Endometrial microvascular endothelial cells (primary cell): ENCODE measurements at regions not wholly inside any gene's neighbourhood (a gene's known extent, or its start where the extent isn't known, plus 50 kb on each side); places are given as distances from the start of the nearest gene placed in this dataset.

ENCODE experiments used
- in situ Hi-C: cut with HindIII; loops from 2 replicates; pipeline ENCODE4 v1.10.0; 2017; ENCODE audit warnings: low sequenced_read_pairs, low pct_unique_long_range_greater_than_20kb; ENCODE audit errors: inconsistent ontology term

- in situ Hi-C loops = no loop called here
Measured at GRCh38 chr12:107539196-107539939, 146.2 kb upstream of the PWP1 start.

- in situ Hi-C loops = no loop called here
Measured at GRCh38 chr12:107541001-107541705, 144.4 kb upstream of the PWP1 start.

GRCh38 chr12:107543416-107543815, 142.2 kb upstream of the PWP1 start:
- in situ Hi-C loops = no loop called here

- in situ Hi-C loops = no loop called here
Measured at GRCh38 chr12:107543841-107544240, 141.8 kb upstream of the PWP1 start.

GRCh38 chr12:107544937-107545336, 140.7 kb upstream of the PWP1 start:
- in situ Hi-C loops = no loop called here

GRCh38 chr12:107545737-107546353, 139.8 kb upstream of the PWP1 start:
- in situ Hi-C loops = no loop called here

GRCh38 chr12:107547389-107547788, 138.2 kb upstream of the PWP1 start:
- in situ Hi-C loops = no loop called here

- in situ Hi-C loops = no loop called here
Measured at GRCh38 chr12:107549651-107550480, 135.7 kb upstream of the PWP1 start.

- in situ Hi-C loops = no loop called here
Measured at GRCh38 chr12:107551434-107551833, 134.2 kb upstream of the PWP1 start.

GRCh38 chr12:107552263-107552662, 133.3 kb upstream of the PWP1 start:
- in situ Hi-C loops = no loop called here

GRCh38 chr12:107553211-107553765, 132.3 kb upstream of the PWP1 start:
- in situ Hi-C loops = no loop called here

- in situ Hi-C loops = no loop called here
Measured at GRCh38 chr12:107554941-107555340, 130.7 kb upstream of the PWP1 start.

- in situ Hi-C loops = no loop called here
Measured at GRCh38 chr12:107557026-107557425, 128.6 kb upstream of the PWP1 start.

GRCh38 chr12:107557589-107558100, 128.0 kb upstream of the PWP1 start:
- in situ Hi-C loops = no loop called here

- in situ Hi-C loops = no loop called here
Measured at GRCh38 chr12:107558141-107558815, 127.3 kb upstream of the PWP1 start.

- in situ Hi-C loops = no loop called here
Measured at GRCh38 chr12:107558816-107559382, 126.7 kb upstream of the PWP1 start.

- in situ Hi-C loops = no loop called here
Measured at GRCh38 chr12:107560165-107560898, 125.3 kb upstream of the PWP1 start.
